ENCODE measurements at regions not wholly inside any gene's neighbourhood (a gene's known extent, or its start where the extent isn't known, plus 50 kb on each side); places are given as distances from the start of the nearest gene placed in this dataset.

GRCh38 chr3:86333636-86334035, 657.3 kb downstream of the VGLL3 start:
- no peak for DNase-seq (ENCODE audit: low read depth, low spot score)

- no peak for DNase-seq (ENCODE audit: low read depth, low spot score)
Measured at GRCh38 chr3:86303935-86304334, 687.0 kb downstream of the VGLL3 start.

GRCh38 chr3:86282106-86282787, 708.7 kb downstream of the VGLL3 start:
- DNase-seq (ENCODE audit: low read depth, low spot score) = no peak

- no peak for DNase-seq (ENCODE audit: low read depth, low spot score)
Measured at GRCh38 chr3:86269364-86270155, 721.4 kb downstream of the VGLL3 start.

GRCh38 chr3:86257955-86258641, 732.9 kb downstream of the VGLL3 start:
- DNase-seq (ENCODE audit: low read depth, low spot score) = no peak

GRCh38 chr3:86254480-86254879, 736.5 kb downstream of the VGLL3 start:
- no peak for DNase-seq (ENCODE audit: low read depth, low spot score)

GRCh38 chr3:86251781-86252180, 739.2 kb downstream of the VGLL3 start:
- DNase-seq (ENCODE audit: low read depth, low spot score) = no peak

GRCh38 chr3:86249833-86250232, 741.1 kb downstream of the VGLL3 start:
- no peak for DNase-seq (ENCODE audit: low read depth, low spot score)

GRCh38 chr3:86245360-86245759, 745.6 kb downstream of the VGLL3 start:
- no peak for DNase-seq (ENCODE audit: low read depth, low spot score)

GRCh38 chr3:86244905-86245304, 746.0 kb downstream of the VGLL3 start:
- no peak for DNase-seq (ENCODE audit: low read depth, low spot score)

GRCh38 chr3:86239946-86240345, 751.0 kb downstream of the VGLL3 start:
- DNase-seq (ENCODE audit: low read depth, low spot score) = no peak

GRCh38 chr3:86234506-86235254, 756.3 kb downstream of the VGLL3 start:
- no peak for DNase-seq (ENCODE audit: low read depth, low spot score)

- DNase-seq (ENCODE audit: low read depth, low spot score) = no peak
Measured at GRCh38 chr3:86230762-86231161, 760.2 kb downstream of the VGLL3 start.

GRCh38 chr3:86229775-86230094, 761.2 kb downstream of the VGLL3 start:
- no peak for DNase-seq (ENCODE audit: low read depth, low spot score)

GRCh38 chr3:86229086-86229774, 761.7 kb downstream of the VGLL3 start:
- no peak for DNase-seq (ENCODE audit: low read depth, low spot score)

GRCh38 chr3:86228101-86228500, 762.8 kb downstream of the VGLL3 start:
- DNase-seq (ENCODE audit: low read depth, low spot score) = no peak

- no peak for DNase-seq (ENCODE audit: low read depth, low spot score)
Measured at GRCh38 chr3:86225461-86225860, 765.5 kb downstream of the VGLL3 start.

GRCh38 chr3:86221601-86222000, 769.3 kb downstream of the VGLL3 start:
- no peak for DNase-seq (ENCODE audit: low read depth, low spot score)

GRCh38 chr3:86208772-86209171, 782.2 kb downstream of the VGLL3 start:
- no peak for DNase-seq (ENCODE audit: low read depth, low spot score)

- no peak for DNase-seq (ENCODE audit: low read depth, low spot score)
Measured at GRCh38 chr3:86182606-86183005, 808.3 kb downstream of the VGLL3 start.

- DNase-seq (ENCODE audit: low read depth, low spot score) = no peak
Measured at GRCh38 chr3:86180696-86181095, 810.3 kb downstream of the VGLL3 start.
